ENCODE measurements at regions not wholly inside any gene's neighbourhood (a gene's known extent, or its start where the extent isn't known, plus 50 kb on each side); places are given as distances from the start of the nearest gene placed in this dataset.
"Not testable (repeated sequence)": the region's sequence is repeated elsewhere in the genome, so short reads cannot be mapped to it uniquely, and the experiment has no call there.

- no peak overlapping the region for H3K4me3 ChIP-seq (ENCODE audit: low read depth, low read length)
- no peak for DNase-seq (ENCODE audit: low read depth)
- TF ChIP-seq, protein P1, sequence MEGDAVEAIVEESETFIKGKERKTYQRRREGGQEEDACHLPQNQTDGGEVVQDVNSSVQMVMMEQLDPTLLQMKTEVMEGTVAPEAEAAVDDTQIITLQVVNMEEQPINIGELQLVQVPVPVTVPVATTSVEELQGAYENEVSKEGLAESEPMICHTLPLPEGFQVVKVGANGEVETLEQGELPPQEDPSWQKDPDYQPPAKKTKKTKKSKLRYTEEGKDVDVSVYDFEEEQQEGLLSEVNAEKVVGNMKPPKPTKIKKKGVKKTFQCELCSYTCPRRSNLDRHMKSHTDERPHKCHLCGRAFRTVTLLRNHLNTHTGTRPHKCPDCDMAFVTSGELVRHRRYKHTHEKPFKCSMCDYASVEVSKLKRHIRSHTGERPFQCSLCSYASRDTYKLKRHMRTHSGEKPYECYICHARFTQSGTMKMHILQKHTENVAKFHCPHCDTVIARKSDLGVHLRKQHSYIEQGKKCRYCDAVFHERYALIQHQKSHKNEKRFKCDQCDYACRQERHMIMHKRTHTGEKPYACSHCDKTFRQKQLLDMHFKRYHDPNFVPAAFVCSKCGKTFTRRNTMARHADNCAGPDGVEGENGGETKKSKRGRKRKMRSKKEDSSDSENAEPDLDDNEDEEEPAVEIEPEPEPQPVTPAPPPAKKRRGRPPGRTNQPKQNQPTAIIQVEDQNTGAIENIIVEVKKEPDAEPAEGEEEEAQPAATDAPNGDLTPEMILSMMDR (conservative IDR thresholded peaks at IDR 0.05; ENCODE audit: low read depth, low read length), result no peak
Observed at GRCh38 chr6:121592261-121592935, 157.0 kb downstream of the GJA1 start.

GRCh38 chr6:121593011-121593641, 157.7 kb downstream of the GJA1 start:
- H3K4me3 ChIP-seq (ENCODE audit: low read depth, low read length), result no peak overlapping the region
- no peak for DNase-seq (ENCODE audit: low read depth)
- TF ChIP-seq, protein P1 (conservative IDR thresholded peaks at IDR 0.05; ENCODE audit: low read depth, low read length), result no peak

DNA sequence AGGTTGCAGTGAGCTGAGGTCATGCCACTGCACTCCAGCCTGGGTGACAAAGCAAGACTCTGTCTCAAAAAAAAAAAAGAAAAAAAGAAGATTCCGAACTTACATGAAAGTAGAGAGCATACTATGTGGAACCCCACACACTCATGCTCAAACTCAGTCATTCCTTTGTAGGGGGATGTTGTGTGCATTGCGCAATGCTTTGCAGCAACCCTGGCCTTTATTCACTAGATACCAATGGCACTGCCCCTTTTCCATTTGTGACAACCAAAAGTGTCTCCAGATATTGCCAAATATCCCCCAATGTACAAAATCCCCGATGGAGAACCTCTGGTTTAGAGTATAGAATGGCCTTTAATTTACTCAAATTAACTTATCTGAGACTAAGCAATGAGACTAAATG, 158.6 kb downstream of the GJA1 start:
- TF ChIP-seq, protein P1 (conservative IDR thresholded peaks at IDR 0.05; ENCODE audit: low read depth, low read length), result no peak
- DNase-seq (ENCODE audit: low read depth), result no peak
- no peak overlapping the region for H3K4me3 ChIP-seq (ENCODE audit: low read depth, low read length)

DNA sequence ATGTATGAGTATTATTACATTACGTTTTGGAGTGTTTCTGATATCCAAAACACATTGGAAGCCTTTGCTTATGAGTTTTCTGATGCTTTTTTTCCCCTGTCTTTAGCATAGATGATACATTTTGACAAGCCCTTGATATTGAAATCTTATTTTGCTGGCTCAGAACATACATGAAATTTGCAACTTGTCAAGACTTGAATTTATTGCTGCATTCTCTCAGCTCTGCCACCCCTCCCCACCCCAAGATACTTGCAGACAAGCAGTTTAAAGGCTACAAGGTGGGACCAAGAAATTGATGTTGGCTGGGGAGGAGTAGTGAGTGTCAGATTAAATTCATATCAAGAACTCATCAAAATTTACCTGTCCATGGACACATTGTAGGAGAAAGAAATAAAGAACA, 160.2 kb downstream of the GJA1 start:
- no peak overlapping the region for H3K4me3 ChIP-seq (ENCODE audit: low read depth, low read length)
- TF ChIP-seq, protein P1 (conservative IDR thresholded peaks at IDR 0.05; ENCODE audit: low read depth, low read length), result no peak
- no peak for DNase-seq (ENCODE audit: low read depth)

- peak; percentile 41 for DNase-seq (ENCODE audit: low read depth)
- H3K4me3 ChIP-seq (ENCODE audit: low read depth, low read length), result no peak overlapping the region
- TF ChIP-seq, protein P1 (conservative IDR thresholded peaks at IDR 0.05; ENCODE audit: low read depth, low read length), result no peak
Observed at GRCh38 chr6:121596441-121596840, 161.0 kb downstream of the GJA1 start.

DNA sequence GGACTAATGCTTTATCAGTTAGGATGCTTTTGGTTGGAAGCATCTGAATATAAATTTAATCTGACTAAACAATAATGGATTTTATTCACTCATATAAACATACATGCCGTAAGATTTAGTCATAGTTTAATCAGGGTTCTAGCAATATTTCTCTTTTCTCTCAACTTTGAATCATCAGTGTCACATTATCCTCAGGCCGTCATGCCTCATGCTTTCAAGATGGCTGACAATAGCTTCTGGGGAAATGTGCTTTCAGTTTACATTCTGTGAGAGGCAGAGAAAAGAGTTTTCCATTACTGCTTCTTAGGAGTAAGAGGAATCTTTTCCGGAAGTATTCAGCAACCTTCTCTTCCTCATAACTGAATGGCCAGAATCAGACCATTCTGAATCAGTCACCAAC, 162.2 kb downstream of the GJA1 start:
- DNase-seq (ENCODE audit: low read depth), result no peak
- TF ChIP-seq, protein P1 (conservative IDR thresholded peaks at IDR 0.05; ENCODE audit: low read depth, low read length), result no peak
- H3K4me3 ChIP-seq (ENCODE audit: low read depth, low read length), result no peak overlapping the region

DNA sequence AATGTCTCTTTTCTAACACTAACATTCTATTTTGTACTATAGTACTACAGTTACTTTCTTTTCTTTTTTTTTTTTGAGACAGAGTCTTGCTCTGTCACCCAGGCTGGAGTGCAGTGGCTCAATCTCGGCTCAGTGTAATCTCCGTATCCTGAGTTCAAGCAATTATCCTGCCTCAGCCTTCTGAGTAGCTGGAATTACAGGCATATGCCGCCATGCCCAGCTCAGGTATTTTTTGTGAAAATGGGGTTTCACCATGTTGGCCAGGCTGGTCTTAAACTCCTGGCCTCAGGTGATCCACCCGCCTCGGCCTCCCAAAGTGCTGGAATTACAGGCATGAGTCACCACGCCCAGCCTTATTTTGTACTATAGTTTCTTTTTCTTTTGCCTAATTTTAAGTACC, 163.9 kb downstream of the GJA1 start:
- DNase-seq (ENCODE audit: low read depth); H3K4me3 ChIP-seq (ENCODE audit: low read depth, low read length): not testable (repeated sequence)

Data from choroid plexus epithelial cell (primary cell).